ENCODE measurements at regions not wholly inside any gene's neighbourhood (a gene's known extent, or its start where the extent isn't known, plus 50 kb on each side); places are given as distances from the start of the nearest gene placed in this dataset.

- DNase-seq: no peak
These were observed 62.7 kb upstream of the EPS8L3 start for GRCh38 chr1:109826446-109826845.

- no peak for DNase-seq
These were observed 60.8 kb upstream of the EPS8L3 start for GRCh38 chr1:109824349-109825115.

GRCh38 chr1:109823543-109824348 is 60.0 kb upstream of the EPS8L3 start:
- peak; percentile 64 for DNase-seq

GRCh38 chr1:109822749-109823542 is 59.2 kb upstream of the EPS8L3 start:
- no peak for DNase-seq

GRCh38 chr1:109821831-109822745 is 58.4 kb upstream of the EPS8L3 start:
- DNase-seq: peak; percentile 80

- peak; percentile 97 for DNase-seq
These were observed 57.5 kb upstream of the EPS8L3 start for GRCh38 chr1:109821221-109821669.

GRCh38 chr1:109819906-109820305 is 56.2 kb upstream of the EPS8L3 start:
- no peak for DNase-seq

GRCh38 chr1:109818988-109819764 is 55.5 kb upstream of the EPS8L3 start:
- DNase-seq: no peak

- no peak for DNase-seq
These were observed 54.7 kb upstream of the EPS8L3 start for GRCh38 chr1:109818271-109818987.

GRCh38 chr1:109817881-109818270 is 54.2 kb upstream of the EPS8L3 start:
- DNase-seq: no peak

- DNase-seq: no peak
These were observed 53.3 kb upstream of the EPS8L3 start for GRCh38 chr1:109816975-109817535.

GRCh38 chr1:109816175-109816811 is 52.6 kb upstream of the EPS8L3 start:
- DNase-seq: no peak

GRCh38 chr1:109815809-109816174 is 52.1 kb upstream of the EPS8L3 start:
- DNase-seq: no peak

GRCh38 chr1:109814993-109815786 is 51.5 kb upstream of the EPS8L3 start:
- no peak for DNase-seq

- DNase-seq: no peak
These were observed 50.5 kb upstream of the EPS8L3 start for GRCh38 chr1:109814223-109814622.

Data from EL (cell line).